Endothelial cell of umbilical vein (primary cell): ENCODE measurements at regions not wholly inside any gene's neighbourhood (a gene's known extent, or its start where the extent isn't known, plus 50 kb on each side); places are given as distances from the start of the nearest gene placed in this dataset.

Experiments used
- BruUV-seq: library from RNA; stranded (reverse); fragments of 400-500 nt; replicated peaks from 2 replicates; lab custom pipeline; 2021; lab: Mats Ljungman, UMichigan
- CTCF ChIA-PET: fragments of 300-600, 350-600 bp; sonication (Branson Sonifier 250); formaldehyde crosslinking; loops from one replicate; lab custom pipeline; 2021; ENCODE audit warnings: antibody characterized with exemption, inconsistent platforms; lab: Charles Lee
- POLR2A ChIA-PET: fragments of 300-600, 350-600 bp; sonication (Branson Sonifier 250); formaldehyde crosslinking; loops from one replicate; lab custom pipeline; 2021; ENCODE audit warnings: antibody characterized with exemption, inconsistent platforms; lab: Charles Lee
- DNase-seq: peaks from one replicate; pipeline ENCODE4 v3.0.0-alpha.2; 2011; ENCODE audit warnings: low read depth, low spot score
- FAIRE-seq: peaks from 2 replicates; lab custom pipeline; 2011; peaks lifted over from hg19 to GRCh38; lab: Jason Lieb, UNC
- H2AFZ ChIP-seq: 2 replicates; pipeline ENCODE4 v1.6.0; 2012; ENCODE audit warnings: low read depth, low read length, control low read depth, inconsistent platforms
- H3K27ac ChIP-seq: 2 replicates; pipeline ENCODE4 v1.5.1; 2011; ENCODE audit warnings: low read depth, mild to moderate bottlenecking, control low read depth, low read length, moderate library complexity; ENCODE audit not compliant: insufficient read depth
- H3K27me3 ChIP-seq, 2 experiments: 2 replicates each; pipeline versions ENCODE4 v1.6.0 to v1.6.1; 2011; ENCODE audit warnings: low read length in 2 of 2, mixed read lengths in 1 of 2; ENCODE audit not compliant: control insufficient read depth in 2 of 2, insufficient read depth in 2 of 2
- H3K36me3 ChIP-seq, 2 experiments: 2 replicates in 1 of 2; 3 replicates in 1 of 2; pipeline ENCODE4 v1.5.1; 2011; ENCODE audit warnings: low read length in 2 of 2, mild to moderate bottlenecking in 1 of 2, moderate library complexity in 1 of 2; ENCODE audit not compliant: control insufficient read depth in 2 of 2, insufficient read depth in 2 of 2; ENCODE audit errors: extremely low read depth in 1 of 2
- H3K4me1 ChIP-seq: 3 replicates; pipeline ENCODE4 v1.5.1; 2011; ENCODE audit warnings: mild to moderate bottlenecking, low read length; ENCODE audit not compliant: control insufficient read depth, insufficient read depth; ENCODE audit errors: extremely low read depth
- H3K4me2 ChIP-seq: 2 replicates; pipeline ENCODE4 v1.6.1; 2011; ENCODE audit warnings: low read length, control low read depth, mixed read lengths; ENCODE audit not compliant: insufficient read depth
- H3K4me3 ChIP-seq, 3 experiments: fragments of 200-600 bp in 1 of 3; sonication (generic), shearing (Covaris generic) in 1 of 3; replicated peaks in 1 of 3; 2 replicates each; pipeline ENCODE4 v1.5.1; 2011 to 2016; ENCODE audit warnings: control low read depth in 3 of 3, low read length in 3 of 3, mild to moderate bottlenecking in 2 of 3, inconsistent platforms in 1 of 3, low read depth in 1 of 3, moderate library complexity in 1 of 3; ENCODE audit not compliant: insufficient read depth in 1 of 3
- H3K79me2 ChIP-seq: 2 replicates; pipeline ENCODE4 v1.6.0; 2012; ENCODE audit warnings: low read length, inconsistent platforms; ENCODE audit not compliant: control insufficient read depth, insufficient read depth
- H3K9ac ChIP-seq: replicated peaks from 2 replicates; pipeline ENCODE3; 2011; ENCODE audit warnings: low read length, control low read depth; ENCODE audit not compliant: insufficient read depth; ENCODE audit errors: extremely low read depth
- H3K9me1 ChIP-seq: replicated peaks from 3 replicates; pipeline ENCODE4 v1.6.0; 2011; ENCODE audit warnings: mild to moderate bottlenecking, low read length; ENCODE audit not compliant: control insufficient read depth, insufficient read depth; ENCODE audit errors: extremely low read depth
- H3K9me3 ChIP-seq: replicated peaks from 2 replicates; pipeline ENCODE4 v1.5.1; 2012; ENCODE audit warnings: low read length, inconsistent platforms; ENCODE audit not compliant: control insufficient read depth, insufficient read depth
- H4K20me1 ChIP-seq: replicated peaks from 2 replicates; pipeline ENCODE3; 2011; ENCODE audit warnings: mild to moderate bottlenecking, low read length; ENCODE audit not compliant: control insufficient read depth, insufficient read depth; ENCODE audit errors: extremely low read depth
- EZH2 ChIP-seq: IDR thresholded peaks from 2 replicates; pipeline ENCODE4 v1.6.1; 2012; ENCODE audit warnings: borderline replicate concordance, low read depth, mild to moderate bottlenecking, moderate library complexity, low read length, inconsistent platforms; ENCODE audit not compliant: severe bottlenecking
- FOS ChIP-seq: IDR thresholded peaks from 2 replicates; pipeline ENCODE4 v1.6.1; 2011; ENCODE audit warnings: mild to moderate bottlenecking, low read length, moderate library complexity, borderline replicate concordance; ENCODE audit not compliant: insufficient read depth
- GATA2 ChIP-seq: IDR thresholded peaks from 2 replicates; pipeline ENCODE4 v1.7.0; 2011; ENCODE audit warnings: low read depth, mild to moderate bottlenecking, moderate library complexity, mixed read lengths, low read length; ENCODE audit not compliant: insufficient read length, insufficient read depth
- JUN ChIP-seq: IDR thresholded peaks from 2 replicates; pipeline ENCODE4 v1.6.1; 2011; ENCODE audit warnings: borderline replicate concordance, low read depth; ENCODE audit not compliant: insufficient read length, insufficient read depth
- MYC ChIP-seq: IDR thresholded peaks from one replicate; pipeline ENCODE4 v1.6.1; 2011; ENCODE audit warnings: mild to moderate bottlenecking, low read depth, low read length
- POLR2A ChIP-seq: IDR thresholded peaks from 2 replicates; pipeline ENCODE4 v1.6.1; 2012; ENCODE audit warnings: low read depth, mild to moderate bottlenecking, control low read depth, low read length
- POLR2AphosphoS5 ChIP-seq: IDR thresholded peaks from 2 replicates; pipeline ENCODE4 v1.6.1; 2012; ENCODE audit warnings: low read depth, mild to moderate bottlenecking, control low read depth, low read length, moderate library complexity; ENCODE audit not compliant: insufficient read depth
- dilution Hi-C: fragments of 300-500 bp; cut with MboI; formaldehyde crosslinking; loops from one replicate; pipeline ENCODE4 v1.15.0; 2019; ENCODE audit warnings: low sequenced_read_pairs; ENCODE audit not compliant: extremely low pct_ligation_motif_present
- intact Hi-C: fragments of 100-400 bp; cut with micrococcal nuclease; formaldehyde crosslinking; loops from one replicate; pipeline ENCODE4 v1.10.0; 2022
- TF ChIP-seq, protein P1 (sequence below), 2 donors: IDR thresholded peaks; 1 replicate in 1 of 2; 2 replicates in 1 of 2; pipeline ENCODE4 v1.5.1; 2011; ENCODE audit warnings: low read length in 2 of 2, mild to moderate bottlenecking in 2 of 2, moderate library complexity in 2 of 2, control low read depth in 1 of 2, inconsistent platforms in 1 of 2, low read depth in 1 of 2; ENCODE audit not compliant: insufficient read depth in 1 of 2; ENCODE audit errors: extremely low read depth in 1 of 2
- TF ChIP-seq, protein P2 (sequence below): IDR thresholded peaks from 2 replicates; pipeline ENCODE4 v1.6.1; 2011; ENCODE audit not compliant: insufficient read depth, insufficient read length

DNA sequence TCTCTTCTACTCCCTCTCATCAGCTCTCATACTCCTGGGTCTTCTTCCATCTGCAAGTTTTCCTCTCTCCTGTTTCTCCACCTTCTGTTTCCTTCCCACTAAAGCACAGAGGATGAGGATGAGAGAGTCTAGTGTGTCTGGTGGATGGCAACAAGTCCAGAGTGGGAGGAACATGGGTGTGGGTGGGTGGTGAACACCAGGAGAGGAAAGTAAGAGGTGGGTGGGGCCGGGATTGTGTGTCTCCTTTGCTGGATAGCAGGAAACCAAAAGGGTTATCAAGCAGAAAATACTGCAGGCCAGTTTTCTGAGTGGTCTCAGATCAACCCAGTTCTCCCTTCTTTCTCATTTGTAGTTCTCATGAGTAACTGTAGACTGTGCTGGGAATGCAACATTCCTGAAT is 52.9 kb upstream of the EPHB1 start:
- no peak overlapping the region for H2AFZ ChIP-seq
- H3K4me1 ChIP-seq = no peaks in the 10 kb centered on the region
- DNase-seq (no peak), FAIRE-seq (no peak)
- dilution Hi-C loops = no loop called here
- TF ChIP-seq FOS (no peak), GATA2 (no peak), POLR2AphosphoS5 (no peak), JUN (no peak), EZH2 (no peak), POLR2A (no peak), MYC (no peak)
- TF ChIP-seq, protein P1, sequence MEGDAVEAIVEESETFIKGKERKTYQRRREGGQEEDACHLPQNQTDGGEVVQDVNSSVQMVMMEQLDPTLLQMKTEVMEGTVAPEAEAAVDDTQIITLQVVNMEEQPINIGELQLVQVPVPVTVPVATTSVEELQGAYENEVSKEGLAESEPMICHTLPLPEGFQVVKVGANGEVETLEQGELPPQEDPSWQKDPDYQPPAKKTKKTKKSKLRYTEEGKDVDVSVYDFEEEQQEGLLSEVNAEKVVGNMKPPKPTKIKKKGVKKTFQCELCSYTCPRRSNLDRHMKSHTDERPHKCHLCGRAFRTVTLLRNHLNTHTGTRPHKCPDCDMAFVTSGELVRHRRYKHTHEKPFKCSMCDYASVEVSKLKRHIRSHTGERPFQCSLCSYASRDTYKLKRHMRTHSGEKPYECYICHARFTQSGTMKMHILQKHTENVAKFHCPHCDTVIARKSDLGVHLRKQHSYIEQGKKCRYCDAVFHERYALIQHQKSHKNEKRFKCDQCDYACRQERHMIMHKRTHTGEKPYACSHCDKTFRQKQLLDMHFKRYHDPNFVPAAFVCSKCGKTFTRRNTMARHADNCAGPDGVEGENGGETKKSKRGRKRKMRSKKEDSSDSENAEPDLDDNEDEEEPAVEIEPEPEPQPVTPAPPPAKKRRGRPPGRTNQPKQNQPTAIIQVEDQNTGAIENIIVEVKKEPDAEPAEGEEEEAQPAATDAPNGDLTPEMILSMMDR (IDR thresholded peaks at IDR 0.05; ENCODE audit: extremely low read depth in 1 of 2, insufficient read depth in 1 of 2, low read depth in 1 of 2, low read length in 2 of 2) = no peak
- TF ChIP-seq, protein P2, sequence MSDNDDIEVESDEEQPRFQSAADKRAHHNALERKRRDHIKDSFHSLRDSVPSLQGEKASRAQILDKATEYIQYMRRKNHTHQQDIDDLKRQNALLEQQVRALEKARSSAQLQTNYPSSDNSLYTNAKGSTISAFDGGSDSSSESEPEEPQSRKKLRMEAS = no peak
- H3K27ac ChIP-seq = no peak overlapping the region
- no peak overlapping the region for H3K9ac ChIP-seq
- no peak overlapping the region for H3K4me3 ChIP-seq
- no peaks in the 10 kb centered on the region for H4K20me1 ChIP-seq
- no peaks in the 10 kb centered on the region for H3K36me3 ChIP-seq
- H3K79me2 ChIP-seq = no peaks in the 10 kb centered on the region
- no peaks in the 10 kb centered on the region for H3K9me3 ChIP-seq
- H3K9me1 ChIP-seq = no peaks in the 10 kb centered on the region
- CTCF ChIA-PET = no interaction called here
- POLR2A ChIA-PET = no interaction called here
- no peaks in the 10 kb centered on the region for H3K27me3 ChIP-seq
- no TSS peak for BruUV-seq
- intact Hi-C loops = no loop called here
- H3K4me2 ChIP-seq = no peak overlapping the region
